ELF-1 (cell line): ENCODE measurements at regions not wholly inside any gene's neighbourhood (a gene's known extent, or its start where the extent isn't known, plus 50 kb on each side); places are given as distances from the start of the nearest gene placed in this dataset.

Experiments used
- DNase-seq: peaks from one replicate; pipeline ENCODE4 v3.0.0-alpha.2; 2016; ENCODE audit warnings: low read depth, low spot score

GRCh38 chr12:77723308-77723707, 107.4 kb upstream of the NAV3 start:
- no peak for DNase-seq

- no peak for DNase-seq
Observed at GRCh38 chr12:77722536-77722935, 108.2 kb upstream of the NAV3 start.

GRCh38 chr12:77720258-77720657, 110.4 kb upstream of the NAV3 start:
- DNase-seq, result no peak

GRCh38 chr12:77710209-77710608, 120.5 kb upstream of the NAV3 start:
- DNase-seq, result no peak

- no peak for DNase-seq
Observed at GRCh38 chr12:77697126-77697525, 133.6 kb upstream of the NAV3 start.

GRCh38 chr12:77696183-77696582, 134.5 kb upstream of the NAV3 start:
- DNase-seq, result no peak

GRCh38 chr12:77689510-77690086, 141.1 kb upstream of the NAV3 start:
- DNase-seq, result no peak

GRCh38 chr12:77687321-77687720, 143.4 kb upstream of the NAV3 start:
- DNase-seq, result no peak

- no peak for DNase-seq
Observed at GRCh38 chr12:77686760-77687159, 143.9 kb upstream of the NAV3 start.

- no peak for DNase-seq
Observed at GRCh38 chr12:77685901-77686300, 144.8 kb upstream of the NAV3 start.

GRCh38 chr12:77685112-77685511, 145.6 kb upstream of the NAV3 start:
- DNase-seq, result peak; percentile 15

- DNase-seq, result no peak
Observed at GRCh38 chr12:77682488-77682887, 148.2 kb upstream of the NAV3 start.

GRCh38 chr12:77681726-77682125, 149.0 kb upstream of the NAV3 start:
- no peak for DNase-seq

- DNase-seq, result no peak
Observed at GRCh38 chr12:77679686-77680085, 151.0 kb upstream of the NAV3 start.

GRCh38 chr12:77678621-77679020, 152.1 kb upstream of the NAV3 start:
- no peak for DNase-seq

- DNase-seq, result peak; percentile 57
Observed at GRCh38 chr12:77667101-77667500, 163.6 kb upstream of the NAV3 start.

- DNase-seq, result no peak
Observed at GRCh38 chr12:77648716-77649115, 182.0 kb upstream of the NAV3 start.

GRCh38 chr12:77645966-77646598, 184.6 kb upstream of the NAV3 start:
- DNase-seq, result peak; percentile 49

- peak; percentile 22 for DNase-seq
Observed at GRCh38 chr12:77644915-77645605, 185.6 kb upstream of the NAV3 start.

- no peak for DNase-seq
Observed at GRCh38 chr12:77642246-77642645, 188.4 kb upstream of the NAV3 start.

- no peak for DNase-seq
Observed at GRCh38 chr12:77640356-77640755, 190.3 kb upstream of the NAV3 start.

- DNase-seq, result no peak
Observed at GRCh38 chr12:77630790-77631445, 199.8 kb upstream of the NAV3 start.

- DNase-seq, result no peak
Observed at GRCh38 chr12:77630344-77630743, 200.3 kb upstream of the NAV3 start.
